BE2C (cell line): ENCODE measurements at regions not wholly inside any gene's neighbourhood (a gene's known extent, or its start where the extent isn't known, plus 50 kb on each side); places are given as distances from the start of the nearest gene placed in this dataset.
"Not testable (repeated sequence)": the region's sequence is repeated elsewhere in the genome, so short reads cannot be mapped to it uniquely, and the experiment has no call there.

Source experiments
- DNase-seq: peaks from one replicate; pipeline ENCODE4 v3.0.0-alpha.2; 2020
- H3K27me3 ChIP-seq: fragments of 250-450 bp; sonication (Bioruptor Pico); 2 replicates; pipeline ENCODE4 v1.5.1; 2020; ENCODE audit warnings: mild to moderate bottlenecking
- H3K36me3 ChIP-seq: fragments of 250-450 bp; sonication (Bioruptor Pico); 2 replicates; pipeline ENCODE4 v1.5.1; 2020; ENCODE audit warnings: mild to moderate bottlenecking
- H3K4me1 ChIP-seq: fragments of 250-450 bp; sonication (Bioruptor Pico); 2 replicates; pipeline ENCODE4 v1.5.1; 2020
- H3K4me3 ChIP-seq: 2 replicates; pipeline ENCODE4 v1.5.1; 2011; ENCODE audit warnings: low read depth, low read length
- H3K9me3 ChIP-seq: fragments of 250-450 bp; sonication (Bioruptor Pico); 2 replicates; pipeline ENCODE4 v1.5.1; 2020
- TF ChIP-seq, protein P1 (sequence below): IDR thresholded peaks from 2 replicates; pipeline ENCODE4 v1.5.1; 2012; ENCODE audit warnings: mild to moderate bottlenecking, low read depth, low read length

DNA sequence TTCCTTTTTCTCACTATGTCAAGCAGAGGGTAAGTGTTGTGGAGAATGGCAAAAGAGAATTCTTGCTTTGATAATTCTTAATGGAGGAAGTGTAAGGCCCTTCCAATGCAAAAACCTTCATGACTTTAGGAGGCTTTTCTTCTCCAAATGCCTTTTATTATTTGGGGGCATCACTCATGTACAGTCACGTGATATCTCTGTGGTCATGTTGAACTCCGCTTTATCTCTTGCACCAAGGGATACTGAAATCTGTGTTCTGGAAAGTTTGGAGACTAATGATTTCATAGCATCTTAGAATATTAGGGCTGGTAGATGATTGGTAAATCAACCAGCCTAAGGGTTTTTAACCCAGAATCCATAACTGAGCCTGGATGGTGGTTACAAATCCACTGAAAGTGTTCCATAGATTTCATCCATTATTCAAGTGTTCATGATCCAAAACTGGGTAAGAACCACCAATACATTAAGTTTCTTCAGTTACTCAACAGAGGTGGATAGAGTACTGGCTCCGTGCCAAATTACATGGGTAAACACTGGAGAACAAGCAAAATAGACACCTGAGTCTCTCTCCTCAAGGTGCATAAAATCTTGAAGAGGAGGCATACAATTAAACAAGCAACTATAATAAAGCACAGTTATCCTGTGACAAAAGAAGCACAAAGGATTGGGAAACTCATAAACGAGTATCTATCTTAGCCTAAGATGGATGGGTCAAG is 169.6 kb upstream of the EPHA4 start:
- H3K9me3 ChIP-seq, result no peaks in the 10 kb centered on the region
- H3K4me1 ChIP-seq, result no peaks in the 10 kb centered on the region
- no peaks in the 10 kb centered on the region for H3K27me3 ChIP-seq
- no peak overlapping the region for H3K4me3 ChIP-seq
- no peak for DNase-seq
- TF ChIP-seq, protein P1, sequence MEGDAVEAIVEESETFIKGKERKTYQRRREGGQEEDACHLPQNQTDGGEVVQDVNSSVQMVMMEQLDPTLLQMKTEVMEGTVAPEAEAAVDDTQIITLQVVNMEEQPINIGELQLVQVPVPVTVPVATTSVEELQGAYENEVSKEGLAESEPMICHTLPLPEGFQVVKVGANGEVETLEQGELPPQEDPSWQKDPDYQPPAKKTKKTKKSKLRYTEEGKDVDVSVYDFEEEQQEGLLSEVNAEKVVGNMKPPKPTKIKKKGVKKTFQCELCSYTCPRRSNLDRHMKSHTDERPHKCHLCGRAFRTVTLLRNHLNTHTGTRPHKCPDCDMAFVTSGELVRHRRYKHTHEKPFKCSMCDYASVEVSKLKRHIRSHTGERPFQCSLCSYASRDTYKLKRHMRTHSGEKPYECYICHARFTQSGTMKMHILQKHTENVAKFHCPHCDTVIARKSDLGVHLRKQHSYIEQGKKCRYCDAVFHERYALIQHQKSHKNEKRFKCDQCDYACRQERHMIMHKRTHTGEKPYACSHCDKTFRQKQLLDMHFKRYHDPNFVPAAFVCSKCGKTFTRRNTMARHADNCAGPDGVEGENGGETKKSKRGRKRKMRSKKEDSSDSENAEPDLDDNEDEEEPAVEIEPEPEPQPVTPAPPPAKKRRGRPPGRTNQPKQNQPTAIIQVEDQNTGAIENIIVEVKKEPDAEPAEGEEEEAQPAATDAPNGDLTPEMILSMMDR, result no peak
- no peaks in the 10 kb centered on the region for H3K36me3 ChIP-seq

DNA sequence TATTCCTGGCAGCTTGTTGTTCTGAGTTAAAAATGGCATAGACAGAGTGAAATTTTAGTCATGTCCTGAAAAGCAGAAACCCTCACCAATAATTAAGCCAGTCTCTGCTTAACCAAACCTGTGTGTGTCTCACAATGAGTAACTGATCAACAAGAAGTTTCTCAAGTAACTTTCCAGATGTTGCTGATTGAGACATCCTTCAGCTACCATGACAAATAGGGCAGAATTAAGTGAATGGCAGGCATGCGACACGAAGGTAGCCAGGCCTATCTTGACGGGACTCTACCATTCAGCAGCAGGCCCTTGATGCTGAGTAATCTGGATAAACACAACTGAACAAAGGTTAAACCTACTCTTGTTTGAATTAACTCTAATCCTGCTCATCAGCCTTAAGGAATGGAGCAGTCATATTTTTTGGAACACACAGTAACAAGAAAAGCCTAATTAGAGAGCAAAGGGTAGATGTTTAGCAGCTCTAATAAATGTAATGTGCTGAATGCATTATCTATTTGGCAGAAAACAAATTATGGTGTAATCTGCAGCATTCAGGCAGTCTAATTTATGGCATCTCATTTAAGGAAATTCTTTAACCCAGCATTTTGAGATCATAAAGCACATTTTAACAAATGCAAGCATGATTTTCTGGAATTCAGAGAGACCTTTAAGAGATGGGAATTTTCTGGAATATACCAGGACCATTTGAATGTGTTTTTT is 159.5 kb upstream of the EPHA4 start:
- no peaks in the 10 kb centered on the region for H3K36me3 ChIP-seq
- H3K4me3 ChIP-seq, result no peak overlapping the region
- TF ChIP-seq, protein P1, result no peak
- no peaks in the 10 kb centered on the region for H3K4me1 ChIP-seq
- no peaks in the 10 kb centered on the region for H3K27me3 ChIP-seq
- no peak for DNase-seq
- H3K9me3 ChIP-seq, result no peaks in the 10 kb centered on the region

DNA sequence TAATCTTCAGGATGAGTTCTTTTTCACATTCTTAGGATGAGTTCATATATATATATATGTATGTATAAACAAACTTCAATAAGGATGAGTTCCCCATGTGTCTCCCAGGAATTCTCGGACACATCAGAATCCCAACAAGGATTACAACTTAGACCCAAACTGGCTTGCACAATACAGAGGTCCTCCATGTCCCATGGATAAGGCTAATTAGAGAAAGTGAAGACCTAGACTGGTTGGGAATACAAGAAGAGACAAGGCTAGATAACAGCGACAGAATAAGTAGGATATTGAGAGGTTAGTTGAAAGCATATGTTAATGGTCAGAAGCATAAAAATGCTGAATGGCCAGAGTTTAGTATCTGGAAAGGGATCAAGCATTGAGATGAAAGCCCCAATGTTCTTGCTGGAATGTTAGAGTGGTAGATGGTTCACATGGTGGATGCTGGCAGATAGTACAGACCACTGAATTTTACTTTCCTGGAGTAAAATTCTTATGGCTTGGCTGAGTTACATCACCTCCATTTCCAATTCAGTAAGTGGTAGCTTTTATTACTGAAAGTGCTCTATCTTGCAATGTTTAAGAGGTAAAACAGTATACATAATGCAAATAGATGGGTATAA is 154.9 kb upstream of the EPHA4 start:
- TF ChIP-seq, protein P1, result no peak
- Histone ChIP-seq H3K4me3 (no peak overlapping the region), H3K4me1 (no peaks in the 10 kb centered on the region), H3K27me3 (no peaks in the 10 kb centered on the region), H3K36me3 (no peaks in the 10 kb centered on the region), H3K9me3 (no peaks in the 10 kb centered on the region)
- no peak for DNase-seq

DNA sequence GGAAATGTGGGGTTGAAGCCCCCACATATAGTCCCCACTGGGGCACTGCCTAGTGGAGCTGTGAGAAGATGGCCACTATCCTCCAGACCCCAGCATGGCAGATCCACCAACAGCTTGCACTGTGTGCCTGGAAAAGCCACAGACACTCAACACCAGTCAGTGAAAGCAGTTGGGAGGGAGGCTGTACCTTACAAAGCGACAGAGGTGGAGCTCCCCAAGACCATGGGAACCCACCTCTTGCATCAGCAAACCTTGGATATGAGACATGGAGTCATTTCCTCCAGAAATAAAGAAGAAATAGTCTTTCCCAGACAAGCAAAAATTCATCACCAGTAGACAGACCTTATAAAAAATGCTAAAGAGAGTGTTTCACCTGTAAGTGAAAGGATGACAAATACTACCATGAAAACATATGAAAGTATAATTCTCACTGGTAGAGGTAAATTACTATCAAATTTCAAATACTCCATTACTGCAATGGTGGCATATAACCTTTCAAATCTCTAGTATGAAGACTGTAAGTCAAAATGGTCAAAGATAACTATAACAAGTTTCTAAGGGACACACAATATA is 152.6 kb upstream of the EPHA4 start:
- no peaks in the 10 kb centered on the region for H3K36me3 ChIP-seq
- no peaks in the 10 kb centered on the region for H3K27me3 ChIP-seq
- no peak for DNase-seq
- no peak overlapping the region for H3K4me3 ChIP-seq
- no peaks in the 10 kb centered on the region for H3K4me1 ChIP-seq
- TF ChIP-seq, protein P1, result no peak
- no peaks in the 10 kb centered on the region for H3K9me3 ChIP-seq

DNA sequence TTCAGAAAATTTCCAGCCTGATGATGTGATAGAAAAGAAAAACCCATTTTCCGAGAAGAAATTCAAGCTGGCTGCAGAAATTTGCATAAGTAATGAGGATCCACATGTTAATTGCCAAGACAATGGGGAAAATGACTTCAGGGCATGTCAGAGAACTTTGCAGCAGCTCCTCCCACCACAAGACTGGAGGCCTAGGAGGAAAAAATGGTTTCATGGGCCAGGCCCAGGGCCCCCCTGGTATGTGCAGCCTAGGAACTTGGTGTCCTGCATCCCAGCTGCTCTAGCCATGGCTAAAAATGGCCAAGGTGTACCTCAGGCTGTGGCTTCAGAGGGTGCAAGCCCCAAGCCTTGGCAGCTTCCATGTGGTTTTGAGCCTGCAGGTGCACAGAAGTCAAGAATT is 152.0 kb upstream of the EPHA4 start:
- not testable (repeated sequence) for DNase-seq, H3K9me3 ChIP-seq, H3K4me3 ChIP-seq, H3K36me3 ChIP-seq, H3K27me3 ChIP-seq, H3K4me1 ChIP-seq

DNA sequence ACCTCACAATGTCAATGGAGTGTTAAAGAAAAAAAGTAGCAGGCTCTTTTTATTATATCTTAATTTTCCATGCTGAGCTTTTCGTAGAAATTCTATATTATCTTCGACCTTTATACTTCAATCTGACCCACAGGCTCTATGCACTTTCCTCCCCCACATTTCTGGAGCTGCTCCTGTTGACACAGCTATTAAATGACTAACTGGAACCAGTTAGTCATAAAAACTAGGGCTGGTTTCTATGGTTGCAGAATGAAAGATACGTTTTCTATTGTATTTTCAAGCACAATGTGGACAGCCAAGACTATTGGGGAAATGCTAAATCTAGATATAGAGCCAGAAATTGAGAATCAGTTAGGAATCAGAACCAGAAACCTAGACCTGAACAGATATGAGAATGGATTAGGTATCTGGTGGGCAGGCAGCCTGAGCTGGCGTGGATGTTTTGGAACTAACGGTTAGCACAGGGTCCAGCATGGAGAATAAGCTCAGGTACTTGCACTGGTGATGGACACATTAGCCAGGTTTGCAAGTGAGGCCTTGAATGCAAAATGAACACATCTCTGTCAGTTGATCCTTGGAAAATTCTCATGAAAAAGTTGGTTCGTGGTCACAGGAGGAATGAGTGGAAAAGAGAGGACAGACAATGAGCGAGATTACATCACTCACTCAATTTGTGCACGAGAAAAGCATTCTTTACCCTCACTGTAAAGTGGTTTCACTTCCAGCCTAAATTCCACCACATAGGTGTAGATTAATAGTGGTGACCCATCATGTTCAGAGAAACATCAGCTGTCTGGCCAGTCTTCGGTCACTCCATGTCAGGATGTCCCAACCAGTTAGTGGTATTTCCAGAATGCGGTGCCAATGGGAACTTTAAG is 144.6 kb upstream of the EPHA4 start:
- H3K9me3 ChIP-seq, result no peaks in the 10 kb centered on the region
- H3K4me3 ChIP-seq, result no peak overlapping the region
- no peaks in the 10 kb centered on the region for H3K4me1 ChIP-seq
- H3K27me3 ChIP-seq, result no peaks in the 10 kb centered on the region
- DNase-seq, result no peak
- no peaks in the 10 kb centered on the region for H3K36me3 ChIP-seq
- TF ChIP-seq, protein P1, result no peak
